Trophoblast cell (in vitro differentiated cells and primary cell): ENCODE measurements at regions not wholly inside any gene's neighbourhood (a gene's known extent, or its start where the extent isn't known, plus 50 kb on each side); places are given as distances from the start of the nearest gene placed in this dataset.

Experiments used
- DNase-seq, 2 donors: peaks; one replicate each; pipeline ENCODE4 v3.0.0-alpha.2; 2016
- H2AFZ ChIP-seq: 2 replicates; pipeline ENCODE4 v1.6.1; 2013; ENCODE audit warnings: low read length, moderate library complexity, mild to moderate bottlenecking; ENCODE audit not compliant: insufficient read depth, poor library complexity
- H2AK5ac ChIP-seq: 2 replicates; pipeline ENCODE4 v1.6.1; 2013; ENCODE audit warnings: mild to moderate bottlenecking, low read length
- H2BK120ac ChIP-seq: 2 replicates; pipeline ENCODE4 v1.6.1; 2013; ENCODE audit warnings: low read length, mild to moderate bottlenecking, moderate library complexity; ENCODE audit not compliant: insufficient read depth, poor library complexity
- H2BK12ac ChIP-seq: 2 replicates; pipeline ENCODE4 v1.6.1; 2013; ENCODE audit warnings: mild to moderate bottlenecking, low read length, moderate library complexity
- H2BK5ac ChIP-seq: 2 replicates; pipeline ENCODE4 v1.6.1; 2013; ENCODE audit warnings: low read length, low read depth, moderate library complexity, mild to moderate bottlenecking; ENCODE audit not compliant: poor library complexity
- H3K14ac ChIP-seq: 2 replicates; pipeline ENCODE4 v1.6.1; 2013; ENCODE audit warnings: mild to moderate bottlenecking, low read length
- H3K18ac ChIP-seq: 2 replicates; pipeline ENCODE4 v1.6.1; 2013; ENCODE audit warnings: mild to moderate bottlenecking, low read length
- H3K23ac ChIP-seq: 2 replicates; pipeline ENCODE4 v1.6.1; 2013; ENCODE audit warnings: low read length
- H3K27ac ChIP-seq: 2 replicates; pipeline ENCODE4 v1.5.1; 2013; ENCODE audit warnings: low read depth, mild to moderate bottlenecking, inconsistent platforms, low read length, moderate library complexity
- H3K27me3 ChIP-seq: 2 replicates; pipeline ENCODE4 v1.6.1; 2013; ENCODE audit warnings: inconsistent platforms, mild to moderate bottlenecking, low read length, moderate library complexity; ENCODE audit not compliant: insufficient read depth
- H3K36me3 ChIP-seq, 2 experiments: 1 replicate in 1 of 2; 2 replicates in 1 of 2; pipeline ENCODE4 v1.6.1; 2013; ENCODE audit warnings: low read length in 2 of 2, mild to moderate bottlenecking in 2 of 2, moderate library complexity in 1 of 2; ENCODE audit not compliant: insufficient read depth in 2 of 2, control insufficient read depth in 1 of 2
- H3K4ac ChIP-seq: 2 replicates; pipeline ENCODE4 v1.6.1; 2013; ENCODE audit warnings: low read depth, mild to moderate bottlenecking, low read length, moderate library complexity
- H3K4me1 ChIP-seq, 2 experiments: 1 replicate in 1 of 2; 2 replicates in 1 of 2; pipeline ENCODE4 v1.6.1; 2013; ENCODE audit warnings: low read length in 2 of 2, mild to moderate bottlenecking in 2 of 2, moderate library complexity in 1 of 2; ENCODE audit not compliant: insufficient read depth in 2 of 2, control insufficient read depth in 1 of 2
- H3K4me2 ChIP-seq: 2 replicates; pipeline ENCODE4 v1.6.1; 2013; ENCODE audit warnings: inconsistent platforms, mild to moderate bottlenecking, low read length, moderate library complexity
- H3K4me3 ChIP-seq: 2 replicates; pipeline ENCODE4 v1.5.1; 2013; ENCODE audit warnings: mild to moderate bottlenecking, low read depth, low read length, inconsistent platforms
- H3K79me1 ChIP-seq: one replicate; pipeline ENCODE4 v1.6.1; 2013; ENCODE audit warnings: low read length
- H3K79me2 ChIP-seq: 2 replicates; pipeline ENCODE4 v1.6.1; 2013; ENCODE audit warnings: low read length, mild to moderate bottlenecking; ENCODE audit not compliant: control insufficient read depth, insufficient read depth, poor library complexity
- H3K9ac ChIP-seq: 2 replicates; pipeline ENCODE4 v1.6.1; 2013; ENCODE audit warnings: mild to moderate bottlenecking, low read length
- H3K9me3 ChIP-seq: 2 replicates; pipeline ENCODE4 v1.6.1; 2013; ENCODE audit warnings: low read depth, mild to moderate bottlenecking, control low read depth, inconsistent platforms, low read length; ENCODE audit not compliant: insufficient read depth
- H4K12ac ChIP-seq: 2 replicates; pipeline ENCODE4 v1.6.1; 2013; ENCODE audit warnings: low read depth, mild to moderate bottlenecking, low read length, moderate library complexity
- H4K8ac ChIP-seq: 2 replicates; pipeline ENCODE4 v1.6.1; 2013; ENCODE audit warnings: low read depth, mild to moderate bottlenecking, low read length, moderate library complexity
- H4K91ac ChIP-seq: one replicate; pipeline ENCODE4 v1.6.1; 2013; ENCODE audit warnings: low read depth, mild to moderate bottlenecking, low read length, moderate library complexity
- WGBS: extraction: QIAGEN DNeasy Blood & Tissue Kit; methylation state at CpG from one replicate; pipeline ENCODE4 v1.1.7; 2013; ENCODE audit warnings: missing lambda C conversion rate; ENCODE audit not compliant: insufficient read length, insufficient coverage; ENCODE audit errors: extremely low coverage; 5-methylcytosine and 5-hydroxymethylcytosine counted together

DNA sequence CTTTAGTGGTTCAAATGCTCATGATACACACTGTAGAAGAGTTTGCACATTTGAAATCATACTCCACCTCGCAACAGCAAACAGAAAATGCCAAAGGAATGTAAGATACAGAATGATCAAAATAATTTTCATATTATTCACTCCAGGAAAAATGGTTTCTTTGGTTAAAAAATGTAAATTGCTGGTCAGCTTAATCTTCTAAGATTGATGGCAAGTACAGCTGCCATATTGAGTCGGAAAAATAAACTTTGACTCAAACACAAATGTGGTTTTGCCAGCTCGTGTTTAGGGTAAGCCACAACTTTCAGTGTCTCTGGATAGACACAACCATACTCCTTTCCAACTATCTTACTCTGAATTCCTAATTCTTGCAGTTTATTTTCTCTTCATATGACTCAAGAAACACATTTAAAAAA, 154.9 kb upstream of the SMIM21 start:
- H4K91ac ChIP-seq = no peak overlapping the region
- no peak overlapping the region for H2AK5ac ChIP-seq
- no peak overlapping the region for H2BK120ac ChIP-seq
- no peak overlapping the region for H3K27ac ChIP-seq
- no peaks in the 10 kb centered on the region for H3K79me2 ChIP-seq
- H4K12ac ChIP-seq = no peak overlapping the region
- no peak overlapping the region for H3K4me3 ChIP-seq
- no peak overlapping the region for H3K9ac ChIP-seq
- H3K27me3 ChIP-seq = no peaks in the 10 kb centered on the region
- no CpG with 5 or more reads among the region's 3 CpGs for WGBS
- H3K9me3 ChIP-seq = no peaks in the 10 kb centered on the region
- no peak for DNase-seq
- H3K36me3 ChIP-seq = no peaks in the 10 kb centered on the region
- H3K23ac ChIP-seq = no peak overlapping the region
- no peak overlapping the region for H3K4me2 ChIP-seq
- H3K4ac ChIP-seq = no peak overlapping the region
- H3K4me1 ChIP-seq = no peaks in the 10 kb centered on the region
- H4K8ac ChIP-seq = no peak overlapping the region
- H3K14ac ChIP-seq = no peak overlapping the region
- no peak overlapping the region for H2AFZ ChIP-seq
- H2BK5ac ChIP-seq = no peak overlapping the region
- H3K18ac ChIP-seq = no peak overlapping the region
- no peak overlapping the region for H2BK12ac ChIP-seq
- no peaks in the 10 kb centered on the region for H3K79me1 ChIP-seq

DNA sequence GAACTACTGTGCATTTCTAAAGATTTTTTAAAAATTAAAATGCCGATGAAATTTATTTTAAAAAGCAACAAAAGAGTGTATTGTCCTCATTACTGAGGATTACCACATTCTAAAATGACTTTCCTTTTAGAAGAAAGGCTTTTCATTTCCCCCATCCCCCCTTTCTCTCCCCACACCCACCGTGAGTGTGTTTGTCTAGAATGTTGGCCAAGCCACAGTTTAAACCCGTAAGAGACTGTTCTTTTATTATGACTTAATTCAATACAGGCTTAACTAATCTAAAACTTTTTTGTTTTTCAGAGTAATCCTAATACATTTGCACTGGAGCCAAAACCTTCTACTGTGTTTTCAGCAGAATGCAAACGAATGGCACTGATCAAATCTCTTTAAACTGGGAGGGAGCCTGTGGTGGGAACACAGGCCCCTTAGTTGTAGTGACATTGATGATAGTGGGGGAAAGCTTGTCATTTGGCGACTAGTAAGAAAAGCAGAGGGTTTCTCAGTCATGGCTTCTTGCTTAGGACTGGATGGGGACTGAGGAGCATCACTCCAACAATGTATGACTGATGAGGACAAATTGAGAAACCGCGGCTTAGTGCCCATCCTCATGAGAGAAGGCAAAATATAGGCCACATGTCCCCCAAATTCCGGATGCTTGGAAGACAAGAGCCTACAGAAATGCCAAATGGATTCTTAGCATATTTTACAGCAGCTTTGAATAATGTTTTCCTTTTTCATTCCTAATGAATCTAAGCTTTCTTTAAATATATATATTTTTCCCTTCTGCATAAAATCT, 154.0 kb upstream of the SMIM21 start:
- no CpG with 5 or more reads among the region's 8 CpGs for WGBS
- Histone ChIP-seq H3K36me3 (no peaks in the 10 kb centered on the region), H2BK120ac (no peak overlapping the region), H3K23ac (no peak overlapping the region), H3K79me2 (no peaks in the 10 kb centered on the region), H3K4me2 (no peak overlapping the region), H3K27ac (no peak overlapping the region), H3K9me3 (no peaks in the 10 kb centered on the region), H2BK12ac (no peak overlapping the region), H3K4me3 (no peak overlapping the region), H2AFZ (no peak overlapping the region), H2AK5ac (no peak overlapping the region), H3K4me1 (no peaks in the 10 kb centered on the region), H3K27me3 (no peaks in the 10 kb centered on the region), H3K4ac (no peak overlapping the region), H4K8ac (no peak overlapping the region), H2BK5ac (no peak overlapping the region), H4K91ac (no peak overlapping the region), H3K18ac (no peak overlapping the region), H3K9ac (no peak overlapping the region), H3K14ac (no peak overlapping the region), H3K79me1 (no peaks in the 10 kb centered on the region), H4K12ac (no peak overlapping the region)
- DNase-seq = no peak

DNA sequence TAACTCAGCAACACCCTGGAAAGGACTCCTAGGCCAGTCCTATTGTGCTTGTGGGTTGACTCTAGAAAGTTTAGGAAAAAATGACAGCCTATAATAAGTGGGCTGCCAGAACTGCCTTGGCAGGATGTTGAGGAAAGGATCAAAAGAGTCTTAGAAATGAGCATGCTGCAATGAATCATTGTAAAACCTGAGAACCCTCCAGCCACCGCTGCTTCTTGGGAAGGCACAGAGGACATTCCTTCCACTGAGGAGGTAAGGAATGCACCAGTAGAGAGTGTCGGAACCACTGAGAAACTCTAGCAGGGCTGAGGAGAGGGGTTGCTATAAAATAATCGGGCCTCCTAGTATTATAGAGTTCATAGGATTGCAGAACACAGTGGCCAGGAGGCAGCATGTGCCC, 146.7 kb upstream of the SMIM21 start:
- Histone ChIP-seq H3K4me3 (no peak overlapping the region), H2BK120ac (no peak overlapping the region), H3K79me2 (no peaks in the 10 kb centered on the region), H3K23ac (no peak overlapping the region), H3K18ac (no peak overlapping the region), H3K9ac (no peak overlapping the region), H4K12ac (no peak overlapping the region), H2BK12ac (no peak overlapping the region), H3K4ac (no peak overlapping the region), H3K14ac (no peak overlapping the region), H2BK5ac (no peak overlapping the region), H2AFZ (no peak overlapping the region), H2AK5ac (no peak overlapping the region), H3K79me1 (no peaks in the 10 kb centered on the region), H4K91ac (no peak overlapping the region), H3K36me3 (no peaks in the 10 kb centered on the region), H3K4me2 (no peak overlapping the region), H3K9me3 (peaks cover 3% of the 10 kb centered on the region), H3K27ac (no peak overlapping the region), H4K8ac (no peak overlapping the region), H3K4me1 (no peaks in the 10 kb centered on the region), H3K27me3 (no peaks in the 10 kb centered on the region)
- no CpG with 5 or more reads among the region's 3 CpGs for WGBS
- DNase-seq = no peak

DNA sequence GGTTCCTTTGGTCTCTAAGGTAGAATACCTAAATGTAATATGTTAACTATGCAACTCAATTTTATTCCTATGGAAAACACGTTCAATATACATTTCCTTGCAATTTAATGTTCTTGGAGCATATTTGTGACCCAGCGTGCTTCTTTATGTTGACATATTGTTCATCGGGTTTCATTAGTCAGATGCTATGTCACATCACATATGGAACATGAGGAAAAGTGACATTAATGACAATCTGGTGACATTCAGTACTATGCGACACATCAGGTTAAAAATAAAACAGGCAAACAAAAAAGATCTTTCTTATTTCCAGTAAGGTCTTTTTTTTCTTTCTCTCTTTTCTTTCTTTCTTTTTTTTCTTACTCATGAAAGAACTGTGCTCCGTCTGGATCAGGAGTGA, 135.6 kb upstream of the SMIM21 start:
- H4K8ac ChIP-seq = no peak overlapping the region
- H3K18ac ChIP-seq = no peak overlapping the region
- H2AK5ac ChIP-seq = no peak overlapping the region
- no CpG with 5 or more reads among the region's 5 CpGs for WGBS
- no peak overlapping the region for H3K9ac ChIP-seq
- no peaks in the 10 kb centered on the region for H3K79me1 ChIP-seq
- H4K91ac ChIP-seq = no peak overlapping the region
- no peak overlapping the region for H3K4ac ChIP-seq
- H3K27me3 ChIP-seq = no peaks in the 10 kb centered on the region
- H3K4me3 ChIP-seq = no peak overlapping the region
- no peaks in the 10 kb centered on the region for H3K36me3 ChIP-seq
- no peak overlapping the region for H3K27ac ChIP-seq
- no peak overlapping the region for H3K14ac ChIP-seq
- peaks cover 5% of the 10 kb centered on the region for H3K9me3 ChIP-seq
- no peak overlapping the region for H2BK5ac ChIP-seq
- no peak overlapping the region for H2BK12ac ChIP-seq
- no peak overlapping the region for H4K12ac ChIP-seq
- H3K4me1 ChIP-seq = no peaks in the 10 kb centered on the region
- no peak for DNase-seq
- no peak overlapping the region for H2BK120ac ChIP-seq
- no peak overlapping the region for H3K4me2 ChIP-seq
- H2AFZ ChIP-seq = no peak overlapping the region
- no peak overlapping the region for H3K23ac ChIP-seq
- H3K79me2 ChIP-seq = no peaks in the 10 kb centered on the region
